ENCODE measurements at regions not wholly inside any gene's neighbourhood (a gene's known extent, or its start where the extent isn't known, plus 50 kb on each side); places are given as distances from the start of the nearest gene placed in this dataset.

DNA sequence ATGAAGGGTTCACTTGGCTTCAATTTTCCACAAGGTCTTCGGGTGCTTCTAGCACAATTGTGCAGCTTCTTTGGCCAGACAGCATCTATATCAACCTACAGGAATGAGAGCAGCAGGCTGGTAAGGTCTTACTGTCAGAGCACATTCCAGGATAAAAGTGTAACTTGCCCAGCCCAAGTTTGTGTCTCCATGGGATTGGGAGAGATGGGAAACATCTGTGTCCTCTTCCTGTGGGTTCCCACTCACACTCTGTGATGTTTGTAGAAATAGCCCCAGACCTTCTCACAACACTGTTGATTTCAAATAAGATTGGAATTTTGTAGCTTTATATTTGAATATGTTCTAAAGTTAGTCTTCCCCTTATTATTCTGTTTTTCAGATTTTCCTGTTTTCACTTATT lies 83.4 kb upstream of the RGS17 start:
- Histone ChIP-seq H3K27ac (no peak overlapping the region), H3K4me1 (no peaks in the 10 kb centered on the region), H3K36me3 (no peaks in the 10 kb centered on the region), H3K9me3 (no peaks in the 10 kb centered on the region), H3K4me3 (no peak overlapping the region), H3K27me3 (no peaks in the 10 kb centered on the region)
- ATAC-seq, result no peak
- no peak for DNase-seq
- TF ChIP-seq CTCF (IDR thresholded peaks at IDR 0.05) (no peak), POLR2A (IDR thresholded peaks at IDR 0.05) (no peak)
- 22% methylated on average over 1 of the region's 1 CpG for WGBS (ENCODE audit: insufficient coverage, low coverage, low lambda C conversion rate, missing lambda C conversion rate)
- intact Hi-C loops (cut with DNase I), result no loop called here

DNA sequence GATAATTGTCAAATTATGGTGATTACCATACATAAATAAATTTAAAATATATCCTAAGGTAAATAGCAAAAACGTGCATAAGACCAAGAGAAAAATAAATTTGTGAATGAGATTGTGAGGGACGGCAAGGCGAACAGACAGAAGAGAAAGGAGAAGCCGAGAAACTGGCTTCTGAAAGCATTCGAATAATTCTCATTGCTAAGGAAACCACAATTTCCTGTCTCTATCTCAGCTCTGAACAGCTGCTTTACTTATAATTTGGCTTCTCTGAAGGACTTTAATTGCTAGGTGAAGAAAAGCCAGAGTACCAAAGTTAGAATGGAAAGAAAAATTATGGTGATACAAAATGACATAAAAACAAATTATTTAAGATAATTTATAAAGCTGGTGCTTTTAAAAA lies 79.0 kb upstream of the RGS17 start:
- no peak for ATAC-seq
- 20% methylated on average over 5 of the region's 5 CpGs for WGBS (ENCODE audit: insufficient coverage, low coverage, low lambda C conversion rate, missing lambda C conversion rate)
- intact Hi-C loops (cut with DNase I), result no loop called here
- no peak overlapping the region for H3K4me3 ChIP-seq
- H3K4me1 ChIP-seq, result no peaks in the 10 kb centered on the region
- no peak overlapping the region for H3K27ac ChIP-seq
- no peaks in the 10 kb centered on the region for H3K36me3 ChIP-seq
- no peak for DNase-seq
- no peak for TF ChIP-seq POLR2A (IDR thresholded peaks at IDR 0.05)
- H3K27me3 ChIP-seq, result no peaks in the 10 kb centered on the region
- no peaks in the 10 kb centered on the region for H3K9me3 ChIP-seq

- DNase-seq, result no peak
Measured at GRCh38 chr6:153208706-153209105, 77.6 kb upstream of the RGS17 start.

GRCh38 chr6:153207617-153208016 lies 76.5 kb upstream of the RGS17 start:
- Histone ChIP-seq H3K27ac (no peak overlapping the region), H3K36me3 (no peaks in the 10 kb centered on the region), H3K9me3 (no peaks in the 10 kb centered on the region), H3K27me3 (no peaks in the 10 kb centered on the region), H3K4me1 (no peaks in the 10 kb centered on the region), H3K4me3 (no peak overlapping the region)
- intact Hi-C loops (cut with DNase I), result no loop called here
- 50% methylated on average over 1 of the region's 1 CpG for WGBS (ENCODE audit: insufficient coverage, low coverage, low lambda C conversion rate, missing lambda C conversion rate)
- no peak for ATAC-seq
- TF ChIP-seq CTCF (IDR thresholded peaks at IDR 0.05) (no peak), POLR2A (IDR thresholded peaks at IDR 0.05) (no peak)
- no peak for DNase-seq

More at GRCh38 chr6:153208706-153209105, 77.6 kb upstream of the RGS17 start:
- Histone ChIP-seq H3K4me3 (no peak overlapping the region), H3K9me3 (no peaks in the 10 kb centered on the region), H3K27ac (no peak overlapping the region), H3K36me3 (no peaks in the 10 kb centered on the region), H3K27me3 (no peaks in the 10 kb centered on the region), H3K4me1 (no peaks in the 10 kb centered on the region)
- WGBS (ENCODE audit: insufficient coverage, low coverage, low lambda C conversion rate, missing lambda C conversion rate), result 41% methylated on average over 7 of the region's 8 CpGs
- no peak for ATAC-seq
- TF ChIP-seq POLR2A (IDR thresholded peaks at IDR 0.05) (no peak), CTCF (IDR thresholded peaks at IDR 0.05) (no peak)
- intact Hi-C loops (cut with DNase I), result no loop called here

- Histone ChIP-seq H3K4me3 (no peak overlapping the region), H3K9me3 (no peaks in the 10 kb centered on the region), H3K36me3 (no peaks in the 10 kb centered on the region), H3K4me1 (no peaks in the 10 kb centered on the region), H3K27me3 (no peaks in the 10 kb centered on the region), H3K27ac (no peak overlapping the region)
- intact Hi-C loops (cut with DNase I), result no loop called here
- DNase-seq (no peak), ATAC-seq (no peak)
- WGBS (ENCODE audit: insufficient coverage, low coverage, low lambda C conversion rate, missing lambda C conversion rate), result 11% methylated on average over 2 of the region's 2 CpGs
- TF ChIP-seq CTCF (IDR thresholded peaks at IDR 0.05) (no peak), POLR2A (IDR thresholded peaks at IDR 0.05) (no peak)
Measured at GRCh38 chr6:153207006-153207405, 75.9 kb upstream of the RGS17 start.

All from right lobe of liver (tissue), 6 donors.